ENCODE measurements at regions not wholly inside any gene's neighbourhood (a gene's known extent, or its start where the extent isn't known, plus 50 kb on each side); places are given as distances from the start of the nearest gene placed in this dataset.

DNA sequence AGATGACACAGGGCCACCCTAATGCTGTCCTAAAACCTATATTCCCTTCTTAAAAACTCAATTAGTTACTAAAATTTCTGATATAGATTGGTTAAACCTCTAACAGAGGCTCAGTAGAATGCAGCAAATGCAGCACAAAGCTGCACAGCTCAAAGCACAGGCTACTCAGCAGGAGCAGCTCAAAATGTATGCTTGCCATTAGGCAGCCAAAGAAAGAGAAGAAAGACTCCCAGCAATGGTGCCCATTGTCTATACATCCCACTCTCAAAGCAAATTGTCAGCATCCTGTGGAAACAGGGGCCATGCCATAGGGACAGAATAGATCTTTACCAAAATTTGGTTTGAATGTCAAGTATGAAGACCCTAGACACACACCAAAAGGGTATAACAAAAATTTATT is 73.5 kb downstream of the TFPI2 start:
- TF ChIP-seq, protein P1, sequence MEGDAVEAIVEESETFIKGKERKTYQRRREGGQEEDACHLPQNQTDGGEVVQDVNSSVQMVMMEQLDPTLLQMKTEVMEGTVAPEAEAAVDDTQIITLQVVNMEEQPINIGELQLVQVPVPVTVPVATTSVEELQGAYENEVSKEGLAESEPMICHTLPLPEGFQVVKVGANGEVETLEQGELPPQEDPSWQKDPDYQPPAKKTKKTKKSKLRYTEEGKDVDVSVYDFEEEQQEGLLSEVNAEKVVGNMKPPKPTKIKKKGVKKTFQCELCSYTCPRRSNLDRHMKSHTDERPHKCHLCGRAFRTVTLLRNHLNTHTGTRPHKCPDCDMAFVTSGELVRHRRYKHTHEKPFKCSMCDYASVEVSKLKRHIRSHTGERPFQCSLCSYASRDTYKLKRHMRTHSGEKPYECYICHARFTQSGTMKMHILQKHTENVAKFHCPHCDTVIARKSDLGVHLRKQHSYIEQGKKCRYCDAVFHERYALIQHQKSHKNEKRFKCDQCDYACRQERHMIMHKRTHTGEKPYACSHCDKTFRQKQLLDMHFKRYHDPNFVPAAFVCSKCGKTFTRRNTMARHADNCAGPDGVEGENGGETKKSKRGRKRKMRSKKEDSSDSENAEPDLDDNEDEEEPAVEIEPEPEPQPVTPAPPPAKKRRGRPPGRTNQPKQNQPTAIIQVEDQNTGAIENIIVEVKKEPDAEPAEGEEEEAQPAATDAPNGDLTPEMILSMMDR (IDR thresholded peaks at IDR 0.05; ENCODE audit: borderline replicate concordance, control extremely low read depth, extremely low read depth, insufficient read depth, missing control alignments), result no peak
- in situ Hi-C loops (cut with MboI; ENCODE audit: low sequenced_read_pairs, unreplicated experiment), result no loop called here
- no peak for DNase-seq (ENCODE audit: low spot score)

DNA sequence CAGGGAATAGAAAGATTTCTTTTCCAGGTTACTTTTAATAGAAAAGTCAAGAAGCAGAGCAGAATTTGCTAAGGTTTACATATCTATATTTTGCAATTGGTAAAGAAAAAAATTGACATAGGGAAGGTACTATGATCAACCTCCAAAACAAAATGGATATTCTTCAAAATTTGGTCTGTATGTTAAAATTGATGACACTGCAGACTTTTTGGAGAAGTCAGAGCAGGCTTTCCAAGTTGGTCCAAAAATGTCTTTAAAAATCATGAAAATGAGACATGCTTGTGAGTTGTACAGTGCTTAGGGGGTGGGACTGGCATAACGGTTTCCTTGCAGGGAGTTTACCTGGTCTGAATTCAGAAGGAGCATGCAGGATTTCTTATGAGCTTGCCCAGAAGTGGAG is 77.0 kb downstream of the TFPI2 start:
- TF ChIP-seq, protein P1 (IDR thresholded peaks at IDR 0.05; ENCODE audit: borderline replicate concordance, control extremely low read depth, extremely low read depth, insufficient read depth, missing control alignments), result no peak
- no peak for DNase-seq (ENCODE audit: low spot score)
- in situ Hi-C loops (cut with MboI; ENCODE audit: low sequenced_read_pairs, unreplicated experiment), result no loop called here

DNA sequence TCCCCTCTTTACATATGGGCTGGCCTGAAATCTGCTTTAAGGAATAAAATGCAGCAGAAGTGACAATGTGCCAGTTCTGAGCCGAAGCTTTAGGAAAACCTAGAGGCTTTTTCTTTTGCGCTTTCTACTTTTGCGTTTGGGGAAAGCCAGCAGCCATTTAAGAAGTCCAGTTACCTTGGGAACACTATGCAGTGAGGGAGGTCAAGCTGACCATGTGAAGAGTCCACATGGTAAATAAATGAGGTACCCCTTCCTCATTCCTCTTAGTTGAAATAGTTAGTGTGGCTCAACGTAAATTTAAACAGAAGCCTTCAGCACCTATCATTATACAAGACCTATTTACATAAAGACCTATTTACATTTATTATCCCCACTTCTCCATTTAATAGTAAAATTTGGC is 78.5 kb downstream of the TFPI2 start:
- TF ChIP-seq, protein P1 (IDR thresholded peaks at IDR 0.05; ENCODE audit: borderline replicate concordance, control extremely low read depth, extremely low read depth, insufficient read depth, missing control alignments), result no peak
- in situ Hi-C loops (cut with MboI; ENCODE audit: low sequenced_read_pairs, unreplicated experiment), result no loop called here
- DNase-seq (ENCODE audit: low spot score), result no peak

DNA sequence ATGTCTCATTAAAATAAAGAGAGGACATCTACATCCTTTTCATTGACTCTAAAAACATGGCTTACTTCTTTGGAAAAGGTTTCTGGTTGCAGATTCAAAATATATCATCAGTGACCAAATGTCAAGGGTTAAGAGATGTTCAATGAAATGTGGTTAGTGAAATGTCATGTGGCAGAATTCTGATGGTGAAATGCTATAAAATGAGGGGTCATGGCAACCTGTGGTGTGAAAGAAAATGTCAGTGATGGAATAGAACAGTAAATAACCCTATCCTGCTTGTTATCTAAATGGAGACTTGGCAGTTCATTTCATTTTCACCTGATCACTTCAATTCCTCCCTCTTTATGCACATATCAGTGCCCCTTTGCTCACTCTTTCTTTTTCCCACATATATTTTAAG is 79.4 kb downstream of the TFPI2 start:
- no peak for DNase-seq (ENCODE audit: low spot score)
- TF ChIP-seq, protein P1 (IDR thresholded peaks at IDR 0.05; ENCODE audit: borderline replicate concordance, control extremely low read depth, extremely low read depth, insufficient read depth, missing control alignments), result no peak
- in situ Hi-C loops (cut with MboI; ENCODE audit: low sequenced_read_pairs, unreplicated experiment), result no loop called here

DNA sequence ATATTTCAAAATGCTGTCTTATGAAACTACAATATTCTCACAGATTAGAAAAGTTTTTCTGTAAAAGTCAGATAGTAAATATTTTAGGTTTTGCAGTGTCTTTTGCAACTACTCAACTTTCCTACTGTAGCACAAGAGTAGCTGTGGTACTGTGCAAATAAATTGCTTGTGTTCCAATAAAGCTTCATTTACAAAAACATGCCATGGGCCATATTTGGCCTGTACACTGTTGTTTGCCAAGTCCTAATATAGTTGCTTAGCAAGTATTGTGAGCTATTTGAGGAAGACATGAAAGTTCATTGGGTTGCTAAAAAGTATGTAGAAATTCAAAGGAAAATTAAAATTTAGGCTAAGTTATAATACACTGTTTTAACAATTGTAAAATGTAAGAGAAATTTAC is 80.0 kb downstream of the TFPI2 start:
- in situ Hi-C loops (cut with MboI; ENCODE audit: low sequenced_read_pairs, unreplicated experiment), result no loop called here
- DNase-seq (ENCODE audit: low spot score), result no peak
- TF ChIP-seq, protein P1 (IDR thresholded peaks at IDR 0.05; ENCODE audit: borderline replicate concordance, control extremely low read depth, extremely low read depth, insufficient read depth, missing control alignments), result no peak

DNA sequence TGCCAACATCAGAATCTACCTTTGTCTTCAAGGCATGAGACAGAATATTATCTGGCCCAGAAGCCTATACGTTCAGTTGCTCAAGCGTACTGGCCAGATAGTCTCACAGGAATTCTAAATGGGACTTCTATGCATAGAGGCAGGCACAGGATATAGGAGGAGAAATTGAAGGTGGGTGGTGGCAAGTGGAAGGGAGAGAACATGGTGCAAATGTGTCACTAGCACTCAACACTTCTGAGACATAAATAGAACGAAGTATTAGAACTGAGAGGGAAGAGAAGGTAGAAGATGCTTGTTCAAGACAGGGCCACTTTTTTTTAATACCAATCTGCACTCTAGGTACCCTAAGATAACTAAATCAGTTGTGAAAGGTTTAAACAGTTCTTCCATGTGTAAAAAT is 85.8 kb downstream of the TFPI2 start:
- DNase-seq (ENCODE audit: low spot score), result no peak
- in situ Hi-C loops (cut with MboI; ENCODE audit: low sequenced_read_pairs, unreplicated experiment), result no loop called here
- TF ChIP-seq, protein P1 (IDR thresholded peaks at IDR 0.05; ENCODE audit: borderline replicate concordance, control extremely low read depth, extremely low read depth, insufficient read depth, missing control alignments), result no peak

Measured in GM13976 (cell line).